HepG2 (cell line): ENCODE measurements at regions not wholly inside any gene's neighbourhood (a gene's known extent, or its start where the extent isn't known, plus 50 kb on each side); places are given as distances from the start of the nearest gene placed in this dataset.
"Not testable (repeated sequence)": the region's sequence is repeated elsewhere in the genome, so short reads cannot be mapped to it uniquely, and the experiment has no call there.

Experiments used
- ATAC-seq: fragments of 200-7000 bp; cut with Tn5 transposase; 3 replicates; pipeline ENCODE4 v1.9.1; 2020; ENCODE audit warnings: mild to moderate bottlenecking, moderate library complexity
- BruUV-seq: library from RNA; stranded (reverse); fragments of 400-500 nt; replicated peaks from 2 replicates; lab custom pipeline; 2021; lab: Mats Ljungman, UMichigan
- CTCF ChIA-PET: fragments of 300-600 bp; formaldehyde crosslinking; extraction: SDS; loops from one replicate; lab custom pipeline; 2021; ENCODE audit warnings: low total read pairs, inconsistent platforms, low intra/inter-chr PET ratio; lab: Yijun Ruan, JAX
- POLR2A ChIA-PET: fragments of 350-600 bp; sonication (Branson Sonifier 250); formaldehyde crosslinking; loops from one replicate; lab custom pipeline; 2020; ENCODE audit warnings: antibody characterized with exemption, inconsistent platforms; lab: Yijun Ruan, JAX
- DNase-seq: peaks from one replicate; pipeline ENCODE4 v3.0.0-alpha.2; 2015; ENCODE audit warnings: low spot score
- FAIRE-seq: peaks from 3 replicates; lab custom pipeline; 2011; peaks lifted over from hg19 to GRCh38; lab: Jason Lieb, UNC
- H2AFZ ChIP-seq: one replicate; pipeline ENCODE4 v1.6.1; 2011; ENCODE audit warnings: low read length, inconsistent platforms
- H3K27ac ChIP-seq: fragments of 300-600 bp; 3 replicates; pipeline ENCODE4 v1.8.0; 2011; ENCODE audit warnings: mixed run types, mild to moderate bottlenecking, mixed read lengths, low read length, inconsistent platforms; ENCODE audit not compliant: insufficient read depth; ENCODE audit errors: extremely low read length
- H3K27me3 ChIP-seq, 2 experiments: fragments of 200-600 bp in 1 of 2; 2 replicates in 1 of 2; 3 replicates in 1 of 2; pipeline versions ENCODE4 v1.6.0 to v1.8.0; 2011; ENCODE audit warnings: low read length in 2 of 2, mild to moderate bottlenecking in 2 of 2, moderate library complexity in 2 of 2, inconsistent platforms in 1 of 2; ENCODE audit not compliant: insufficient read depth in 2 of 2, control insufficient read depth in 1 of 2
- H3K36me3 ChIP-seq, 2 experiments: fragments of 200-600 bp in 1 of 2; replicated peaks in 1 of 2; 2 replicates in 1 of 2; 3 replicates in 1 of 2; pipeline versions ENCODE4 v1.5.1 to v1.8.0; 2011; ENCODE audit warnings: low read length in 2 of 2, inconsistent platforms in 1 of 2; ENCODE audit not compliant: insufficient read depth in 2 of 2, control insufficient read depth in 1 of 2
- H3K4me1 ChIP-seq: 2 replicates; pipeline ENCODE4 v1.5.1; 2012; ENCODE audit warnings: low read length, inconsistent platforms; ENCODE audit not compliant: insufficient read depth
- H3K4me2 ChIP-seq: 2 replicates; pipeline ENCODE4 v1.6.0; 2011; ENCODE audit warnings: low read depth, low read length, inconsistent platforms
- H3K4me3 ChIP-seq, 3 experiments: fragments of 200-600 bp in 1 of 3; sonication (generic), shearing (Covaris generic) in 1 of 3; replicated peaks in 1 of 3; 2 replicates each; pipeline ENCODE4 v1.5.1; 2011 to 2016; ENCODE audit warnings: low read length in 3 of 3, inconsistent platforms in 2 of 3, low read depth in 2 of 3, mild to moderate bottlenecking in 2 of 3, control low read depth in 1 of 3, mixed read lengths in 1 of 3; ENCODE audit not compliant: insufficient read depth in 1 of 3
- H3K79me2 ChIP-seq: one replicate; pipeline ENCODE4 v1.6.1; 2011; ENCODE audit warnings: low read length, inconsistent platforms; ENCODE audit not compliant: insufficient read depth
- H3K9ac ChIP-seq: 2 replicates; pipeline ENCODE4 v1.6.0; 2011; ENCODE audit warnings: mild to moderate bottlenecking, low read depth, low read length, inconsistent platforms; ENCODE audit not compliant: insufficient read depth
- H3K9me3 ChIP-seq: 2 replicates; pipeline ENCODE4 v1.5.1; 2012; ENCODE audit warnings: mild to moderate bottlenecking, low read length
- H4K20me1 ChIP-seq: 2 replicates; pipeline ENCODE4 v1.6.0; 2011; ENCODE audit warnings: inconsistent platforms, mild to moderate bottlenecking, low read length, moderate library complexity; ENCODE audit not compliant: insufficient read depth
- DMAP1 ChIP-seq: IDR thresholded peaks from 2 replicates; pipeline ENCODE4 v1.6.1; 2016
- HNF1B ChIP-seq: sonication (generic); formaldehyde crosslinking; IDR thresholded peaks from 2 replicates; pipeline ENCODE4 v1.5.1; 2020; ENCODE audit warnings: mild to moderate bottlenecking, moderate library complexity, missing genetic modification reagents
- KLF6 ChIP-seq: IDR thresholded peaks from 2 replicates; pipeline ENCODE4 v1.8.0; 2016; ENCODE audit warnings: missing biosample characterization, missing genetic modification reagents
- PAXIP1 ChIP-seq: sonication (generic); formaldehyde crosslinking; conservative IDR thresholded peaks from 2 replicates; pipeline ENCODE4 v1.4.0; 2020; ENCODE audit warnings: mild to moderate bottlenecking, missing genetic modification reagents, moderate library complexity
- POLR2G ChIP-seq: fragments of 200-400 bp; formaldehyde crosslinking; IDR thresholded peaks from 2 replicates; pipeline ENCODE4 v1.6.1; 2018; ENCODE audit warnings: mild to moderate bottlenecking, low read depth, low read length, moderate library complexity
- SNAPC5 ChIP-seq: sonication (generic); formaldehyde crosslinking; IDR thresholded peaks from 2 replicates; pipeline ENCODE4 v1.8.1; 2023; ENCODE audit warnings: mild to moderate bottlenecking, missing genetic modification reagents, borderline replicate concordance
- WGBS: methylation state at CpG from one replicate; pipeline ENCODE4 v1.1.6; 2017; ENCODE audit warnings: low lambda C conversion rate; 5-methylcytosine and 5-hydroxymethylcytosine counted together
- in situ Hi-C: cut with HindIII; loops from 2 replicates; pipeline ENCODE4 v1.10.0; 2017; ENCODE audit warnings: low pct_unique_long_range_greater_than_20kb; ENCODE audit not compliant: extremely low pct_ligation_motif_present
- intact Hi-C: fragments of 100-400 bp; cut with micrococcal nuclease; formaldehyde crosslinking; loops from one replicate; pipeline ENCODE4 v1.10.0; 2022; ENCODE audit not compliant: unreplicated experiment

DNA sequence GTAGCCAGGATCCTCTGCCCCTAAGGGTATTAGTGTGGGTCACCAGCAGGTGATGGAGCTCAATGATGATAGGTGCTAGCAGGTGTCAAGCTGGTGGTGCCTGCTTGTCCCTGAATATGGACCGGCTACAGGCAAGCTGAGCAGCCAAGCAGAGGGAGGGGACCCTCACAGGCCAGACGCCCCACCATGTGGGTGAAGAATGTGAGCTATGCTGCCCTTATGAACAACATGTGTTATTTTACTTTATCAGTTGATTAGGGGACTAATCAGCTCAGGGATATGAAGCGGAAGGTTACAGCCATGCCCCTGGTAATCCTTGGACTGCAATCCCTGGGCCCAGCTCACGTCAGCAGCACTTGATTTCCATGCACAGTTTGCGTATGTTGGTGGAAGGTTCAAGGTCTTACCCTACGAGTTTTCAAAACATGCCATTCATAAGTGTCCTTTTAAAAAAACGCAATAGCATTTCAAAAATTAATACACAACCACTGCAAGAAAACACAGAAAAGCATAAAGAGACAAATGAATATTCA lies 106.0 kb downstream of the CDC7 start (continued):
- TF ChIP-seq PAXIP1 (CRISPR knock-in tag), result peak; percentile 45
- TF ChIP-seq HNF1B, result no peak
- TF ChIP-seq KLF6 (CRISPR knock-in tag), result no peak
- TF ChIP-seq DMAP1 (CRISPR knock-in tag), result no peak
- TF ChIP-seq POLR2G, result no peak
- no peak for TF ChIP-seq SNAPC5 (CRISPR knock-in tag)

DNA sequence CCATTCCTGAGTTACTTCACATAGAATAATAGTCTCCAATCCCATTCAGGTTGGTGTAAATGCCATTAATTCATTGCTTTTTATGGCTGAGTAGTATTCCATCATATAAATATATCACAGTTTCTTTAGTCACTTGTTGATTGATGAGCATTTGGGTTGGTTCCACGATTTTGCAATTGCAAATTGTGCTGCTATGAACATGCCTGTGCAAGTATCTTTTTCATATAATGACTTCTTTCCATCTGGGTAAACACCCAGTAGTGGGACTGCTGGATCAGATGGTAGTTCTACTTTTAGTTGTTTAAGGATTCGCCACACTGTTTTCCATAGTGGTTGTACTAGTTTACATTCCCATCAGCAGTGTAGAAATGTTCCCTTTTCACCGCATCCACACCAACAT lies 107.0 kb downstream of the CDC7 start:
- H3K4me1 ChIP-seq, result peaks cover 35% of the 10 kb centered on the region
- H3K4me2 ChIP-seq, H4K20me1 ChIP-seq, H3K9me3 ChIP-seq, POLR2A ChIA-PET, H3K36me3 ChIP-seq, H3K27me3 ChIP-seq, H3K4me3 ChIP-seq, H3K79me2 ChIP-seq, H3K27ac ChIP-seq, H2AFZ ChIP-seq, BruUV-seq, H3K9ac ChIP-seq, FAIRE-seq, CTCF ChIA-PET, DNase-seq, in situ Hi-C loops, intact Hi-C loops, ATAC-seq: not testable (repeated sequence)
- 21% methylated on average over 3 of the region's 3 CpGs for WGBS
